GM23248 (cell line): ENCODE measurements at regions not wholly inside any gene's neighbourhood (a gene's known extent, or its start where the extent isn't known, plus 50 kb on each side); places are given as distances from the start of the nearest gene placed in this dataset.

Experiments
- DNase-seq: peaks from one replicate; pipeline ENCODE4 v3.0.0-alpha.2; 2015
- H2AFZ ChIP-seq: fragments of 200-600 bp; sonication (generic); 2 replicates; pipeline ENCODE4 v1.6.1; 2016; ENCODE audit warnings: antibody characterized with exemption
- H3F3A ChIP-seq: fragments of 200-600 bp; sonication (generic); 2 replicates; pipeline ENCODE4 v1.6.1; 2016; ENCODE audit warnings: mild to moderate bottlenecking, antibody characterized with exemption, mixed run types; ENCODE audit not compliant: insufficient read depth
- H3K27ac ChIP-seq: fragments of 200-600 bp; sonication (generic); 2 replicates; pipeline ENCODE4 v1.5.1; 2016; ENCODE audit warnings: mild to moderate bottlenecking
- H3K27me3 ChIP-seq: fragments of 200-600 bp; sonication (generic); replicated peaks from 2 replicates; pipeline ENCODE4 v1.6.1; 2016; ENCODE audit warnings: mild to moderate bottlenecking; ENCODE audit not compliant: insufficient read depth
- H3K36me3 ChIP-seq: fragments of 200-600 bp; sonication (generic); 2 replicates; pipeline ENCODE4 v1.6.1; 2016; ENCODE audit warnings: low read depth, mild to moderate bottlenecking
- H3K4me1 ChIP-seq: fragments of 200-600 bp; sonication (generic); 2 replicates; pipeline ENCODE4 v1.6.1; 2016; ENCODE audit warnings: mild to moderate bottlenecking; ENCODE audit not compliant: insufficient read depth
- H3K4me2 ChIP-seq: fragments of 200-600 bp; sonication (generic); one replicate; pipeline ENCODE4 v1.6.1; 2016; ENCODE audit warnings: mild to moderate bottlenecking; ENCODE audit not compliant: unreplicated experiment
- H3K4me3 ChIP-seq: fragments of 200-600 bp; sonication (generic); 2 replicates; pipeline ENCODE4 v1.5.1; 2016; ENCODE audit warnings: mild to moderate bottlenecking
- H3K79me2 ChIP-seq: fragments of 200-600 bp; sonication (generic); 2 replicates; pipeline ENCODE4 v1.6.1; 2016; ENCODE audit warnings: mild to moderate bottlenecking; ENCODE audit not compliant: insufficient read depth
- H3K9ac ChIP-seq: fragments of 200-600 bp; sonication (generic); 2 replicates; pipeline ENCODE4 v1.6.1; 2016; ENCODE audit warnings: mild to moderate bottlenecking
- H3K9me2 ChIP-seq: fragments of 200-600 bp; sonication (generic); 2 replicates; pipeline ENCODE4 v1.6.1; 2016; ENCODE audit warnings: mixed run types, mild to moderate bottlenecking, moderate library complexity; ENCODE audit not compliant: insufficient read depth
- H3K9me3 ChIP-seq: fragments of 200-600 bp; sonication (generic); one replicate; pipeline ENCODE4 v1.6.1; 2017; ENCODE audit warnings: low read depth
- H4K20me1 ChIP-seq: fragments of 200-600 bp; sonication (generic); 2 replicates; pipeline ENCODE4 v1.6.0; 2016; ENCODE audit not compliant: insufficient read depth
- EZH2 ChIP-seq: fragments of 200-600 bp; sonication (generic); IDR thresholded peaks from 2 replicates; pipeline ENCODE4 v1.6.1; 2018; ENCODE audit warnings: antibody characterized with exemption, mild to moderate bottlenecking; ENCODE audit not compliant: insufficient read depth, poor library complexity, severe bottlenecking
- EZH2phosphoT487 ChIP-seq: fragments of 200-600 bp; sonication (generic); IDR thresholded peaks from 2 replicates; pipeline ENCODE4 v1.6.1; 2018; ENCODE audit warnings: antibody characterized with exemption, moderate library complexity, mild to moderate bottlenecking, low read depth; ENCODE audit not compliant: insufficient read depth
- WGBS, 2 experiments: methylation state at CpG; one replicate each; pipeline ENCODE4 v1.1.6; 2015 to 2017; ENCODE audit warnings: low lambda C conversion rate in 2 of 2, low coverage in 1 of 2; ENCODE audit errors: missing lambda C conversion rate in 2 of 2; 5-methylcytosine and 5-hydroxymethylcytosine counted together
- in situ Hi-C: fragments of 300-500 bp; cut with MboI; formaldehyde crosslinking; loops from 2 replicates; pipeline ENCODE4 v1.15.0; 2020

DNA sequence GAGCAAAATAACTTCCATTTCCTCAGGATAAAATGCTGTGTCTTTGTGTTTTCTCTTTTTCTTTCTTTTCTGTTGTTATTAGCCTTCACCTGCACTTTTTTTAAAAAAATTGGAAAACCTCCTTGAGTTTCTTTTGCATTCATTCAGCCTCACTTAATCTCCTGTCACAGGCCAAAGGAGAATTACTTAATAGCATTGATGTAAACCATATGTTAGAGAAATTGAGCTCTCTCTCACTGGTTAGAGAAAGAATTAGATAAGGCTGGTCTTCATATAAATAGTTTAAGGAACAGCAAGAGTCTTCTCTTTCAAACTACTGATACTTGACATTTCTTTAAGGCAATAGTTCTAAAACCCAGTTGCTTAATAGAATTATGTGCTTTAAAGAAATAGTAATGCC is 564.2 kb downstream of the TFAP2B start:
- no peaks in the 10 kb centered on the region for H3K36me3 ChIP-seq
- H3F3A ChIP-seq = no peaks in the 10 kb centered on the region
- no peaks in the 10 kb centered on the region for H3K9me2 ChIP-seq
- H3K9ac ChIP-seq = no peak overlapping the region
- H3K27ac ChIP-seq = no peak overlapping the region
- no peaks in the 10 kb centered on the region for H3K4me1 ChIP-seq
- no peak overlapping the region for H3K4me2 ChIP-seq
- no peak for TF ChIP-seq EZH2
- TF ChIP-seq EZH2phosphoT487 = no peak
- no peak overlapping the region for H2AFZ ChIP-seq
- no peaks in the 10 kb centered on the region for H3K27me3 ChIP-seq
- H3K9me3 ChIP-seq = no peaks in the 10 kb centered on the region
- H3K79me2 ChIP-seq = no peaks in the 10 kb centered on the region
- in situ Hi-C loops = no loop called here
- no peak for DNase-seq
- no peaks in the 10 kb centered on the region for H4K20me1 ChIP-seq
- no peak overlapping the region for H3K4me3 ChIP-seq

DNA sequence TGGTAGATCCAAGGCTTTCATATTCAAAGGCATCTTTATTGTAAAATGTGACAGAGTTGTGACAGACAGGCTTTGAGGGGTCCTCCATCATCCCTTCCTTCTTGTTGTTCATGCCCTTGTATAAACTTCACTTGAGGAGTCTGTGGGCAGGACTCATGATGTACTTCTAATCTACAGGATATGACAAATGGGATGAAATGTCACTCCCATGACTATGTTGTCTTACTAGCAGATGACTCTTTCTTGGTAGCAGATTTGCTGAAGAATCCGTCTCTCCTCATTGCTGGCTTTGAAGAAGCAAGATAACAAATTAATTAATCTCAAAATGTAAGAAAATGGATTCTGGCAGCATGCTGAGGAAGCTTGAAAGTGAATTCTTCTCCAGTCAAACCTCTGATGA is 566.1 kb downstream of the TFAP2B start:
- no peaks in the 10 kb centered on the region for H3K9me2 ChIP-seq
- no peak overlapping the region for H3K9ac ChIP-seq
- DNase-seq = no peak
- TF ChIP-seq EZH2 (no peak), EZH2phosphoT487 (no peak)
- H3K4me1 ChIP-seq = no peaks in the 10 kb centered on the region
- H4K20me1 ChIP-seq = no peaks in the 10 kb centered on the region
- 0 to 10% methylated on average over 1 of the region's 1 CpG for WGBS, 2 experiments
- no peak overlapping the region for H2AFZ ChIP-seq
- in situ Hi-C loops = no loop called here
- no peaks in the 10 kb centered on the region for H3K9me3 ChIP-seq
- H3K36me3 ChIP-seq = no peaks in the 10 kb centered on the region
- H3K27me3 ChIP-seq = no peaks in the 10 kb centered on the region
- H3F3A ChIP-seq = no peaks in the 10 kb centered on the region
- no peak overlapping the region for H3K4me3 ChIP-seq
- no peaks in the 10 kb centered on the region for H3K79me2 ChIP-seq
- H3K27ac ChIP-seq = no peak overlapping the region
- no peak overlapping the region for H3K4me2 ChIP-seq

DNA sequence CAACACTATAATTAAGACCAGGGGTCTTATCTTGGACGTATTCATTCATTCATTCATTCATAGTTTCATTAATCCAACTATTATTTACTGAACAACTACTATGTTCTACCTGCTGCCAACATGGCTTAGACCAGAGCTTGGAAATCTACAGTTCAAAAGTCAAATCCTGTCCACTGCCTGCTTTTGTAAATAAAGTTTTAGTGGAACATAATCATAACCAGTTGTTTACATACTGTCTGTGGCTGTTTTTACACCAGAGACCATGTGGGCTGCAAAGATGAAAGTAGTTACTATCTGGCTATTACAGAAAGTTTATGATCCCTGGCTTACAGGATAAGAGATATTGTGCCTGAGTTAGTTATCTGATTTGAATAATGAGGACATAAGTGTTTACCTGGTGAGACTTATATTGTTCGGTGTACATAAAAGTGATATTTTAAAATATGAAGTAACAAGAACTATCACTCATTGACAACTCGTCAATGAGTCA is 567.7 kb downstream of the TFAP2B start:
- Histone ChIP-seq H3K4me1 (no peaks in the 10 kb centered on the region), H2AFZ (no peak overlapping the region), H3K27me3 (no peaks in the 10 kb centered on the region), H3K27ac (no peak overlapping the region), H3K4me2 (no peak overlapping the region), H3F3A (no peaks in the 10 kb centered on the region), H3K79me2 (no peaks in the 10 kb centered on the region), H4K20me1 (no peaks in the 10 kb centered on the region), H3K9me3 (no peaks in the 10 kb centered on the region), H3K9me2 (no peaks in the 10 kb centered on the region), H3K4me3 (no peak overlapping the region), H3K9ac (no peak overlapping the region), H3K36me3 (no peaks in the 10 kb centered on the region)
- WGBS, 2 experiments = 28% methylated on average over 3 of the region's 3 CpGs
- in situ Hi-C loops = no loop called here
- DNase-seq = no peak
- TF ChIP-seq EZH2phosphoT487 = no peak
- TF ChIP-seq EZH2 = no peak

DNA sequence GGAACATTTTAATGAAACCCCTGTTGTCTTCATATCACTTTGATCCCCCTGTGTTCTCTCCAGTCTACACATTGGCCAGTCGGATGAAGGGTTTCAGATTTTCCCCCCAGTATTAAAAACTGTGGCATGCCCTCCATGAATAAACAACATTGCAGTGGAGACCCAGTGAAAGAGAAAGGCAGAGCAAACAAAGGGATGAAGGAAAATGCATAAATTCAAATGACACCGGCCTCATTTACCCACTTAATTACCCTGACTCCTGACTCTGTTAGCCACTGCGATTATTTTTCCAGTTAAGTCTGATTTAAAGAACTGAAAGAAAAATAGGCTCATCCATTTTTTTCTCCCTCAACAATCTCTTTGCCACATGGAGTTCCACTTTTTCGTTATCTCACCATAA is 569.2 kb downstream of the TFAP2B start:
- Histone ChIP-seq H3K4me2 (no peak overlapping the region), H4K20me1 (no peaks in the 10 kb centered on the region), H3K36me3 (no peaks in the 10 kb centered on the region), H3K79me2 (no peaks in the 10 kb centered on the region), H3K9me2 (no peaks in the 10 kb centered on the region), H3K27ac (no peak overlapping the region), H3K4me1 (no peaks in the 10 kb centered on the region), H3F3A (no peaks in the 10 kb centered on the region), H3K27me3 (no peaks in the 10 kb centered on the region), H3K4me3 (no peak overlapping the region), H3K9ac (no peak overlapping the region), H3K9me3 (no peaks in the 10 kb centered on the region), H2AFZ (no peak overlapping the region)
- WGBS, 2 experiments = 47 to 48% methylated on average over 4 of the region's 4 CpGs
- TF ChIP-seq EZH2phosphoT487 (no peak), EZH2 (no peak)
- in situ Hi-C loops = no loop called here
- DNase-seq = no peak

DNA sequence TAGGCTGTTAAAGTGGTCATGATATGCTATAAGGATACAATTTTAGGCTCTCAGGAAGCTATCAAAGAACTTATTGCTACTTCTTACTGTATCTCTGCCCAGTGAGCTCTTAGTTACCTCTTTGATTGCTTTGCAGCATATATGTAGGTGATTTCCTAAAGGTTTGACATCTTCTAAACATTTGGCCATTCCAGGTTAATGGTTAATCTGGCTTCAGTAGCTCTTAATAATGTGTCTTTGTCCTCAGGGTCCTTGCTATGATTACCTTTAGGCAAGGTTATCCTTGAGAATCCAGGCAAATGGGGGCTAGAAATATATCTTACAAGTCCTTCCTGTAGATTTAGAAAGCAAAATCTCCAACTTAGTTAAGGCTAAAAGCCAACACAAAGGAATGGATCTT is 575.4 kb downstream of the TFAP2B start:
- no peak overlapping the region for H3K4me2 ChIP-seq
- no peak overlapping the region for H3K9ac ChIP-seq
- in situ Hi-C loops = no loop called here

More for the DNA sequence above, 575.4 kb downstream of the TFAP2B start:
- Histone ChIP-seq H3K27ac (no peak overlapping the region), H3K4me3 (no peak overlapping the region), H3K27me3 (no peaks in the 10 kb centered on the region), H3F3A (no peaks in the 10 kb centered on the region), H3K9me3 (no peaks in the 10 kb centered on the region), H3K79me2 (no peaks in the 10 kb centered on the region), H3K4me1 (no peaks in the 10 kb centered on the region), H3K9me2 (no peaks in the 10 kb centered on the region), H3K36me3 (no peaks in the 10 kb centered on the region), H2AFZ (no peak overlapping the region), H4K20me1 (no peaks in the 10 kb centered on the region)
- DNase-seq = no peak
- TF ChIP-seq EZH2 (no peak), EZH2phosphoT487 (no peak)
